Hepatocyte (in vitro differentiated cells): ENCODE measurements at regions not wholly inside any gene's neighbourhood (a gene's known extent, or its start where the extent isn't known, plus 50 kb on each side); places are given as distances from the start of the nearest gene placed in this dataset.

Experiments used
- EZH2 ChIP-seq: fragments of 200-600 bp; sonication (generic); IDR thresholded peaks from 2 replicates; pipeline ENCODE4 v1.6.1; 2016; ENCODE audit warnings: antibody characterized with exemption, mild to moderate bottlenecking, borderline replicate concordance
- EZH2phosphoT487 ChIP-seq: fragments of 200-600 bp; sonication (generic); IDR thresholded peaks from one replicate; pipeline ENCODE4 v1.6.1; 2018; ENCODE audit warnings: antibody characterized with exemption, mild to moderate bottlenecking, low read depth, moderate library complexity; ENCODE audit not compliant: unreplicated experiment, severe bottlenecking
- TF ChIP-seq, protein P1 (sequence below): fragments of 200-600 bp; sonication (generic); IDR thresholded peaks from 2 replicates; pipeline ENCODE4 v1.5.1; 2016; ENCODE audit warnings: antibody characterized with exemption, mild to moderate bottlenecking; ENCODE audit not compliant: poor library complexity

DNA sequence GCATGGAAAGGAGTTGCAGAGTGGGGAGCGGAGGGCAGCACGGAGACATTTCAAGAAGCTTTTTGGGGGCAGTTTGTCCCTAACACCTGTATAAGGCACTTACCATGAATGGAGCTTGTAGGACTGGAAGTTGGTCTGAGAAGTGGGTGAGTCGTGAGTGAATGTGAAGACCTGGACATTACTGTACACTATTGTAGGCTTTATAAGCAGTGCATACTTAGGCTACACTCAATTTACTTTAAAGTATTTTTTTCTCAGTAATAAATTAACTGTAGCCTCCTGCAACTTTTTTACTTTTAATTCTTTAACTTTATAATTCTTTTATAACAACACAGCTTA is 141.6 kb upstream of the ETV3 start:
- TF ChIP-seq, protein P1, sequence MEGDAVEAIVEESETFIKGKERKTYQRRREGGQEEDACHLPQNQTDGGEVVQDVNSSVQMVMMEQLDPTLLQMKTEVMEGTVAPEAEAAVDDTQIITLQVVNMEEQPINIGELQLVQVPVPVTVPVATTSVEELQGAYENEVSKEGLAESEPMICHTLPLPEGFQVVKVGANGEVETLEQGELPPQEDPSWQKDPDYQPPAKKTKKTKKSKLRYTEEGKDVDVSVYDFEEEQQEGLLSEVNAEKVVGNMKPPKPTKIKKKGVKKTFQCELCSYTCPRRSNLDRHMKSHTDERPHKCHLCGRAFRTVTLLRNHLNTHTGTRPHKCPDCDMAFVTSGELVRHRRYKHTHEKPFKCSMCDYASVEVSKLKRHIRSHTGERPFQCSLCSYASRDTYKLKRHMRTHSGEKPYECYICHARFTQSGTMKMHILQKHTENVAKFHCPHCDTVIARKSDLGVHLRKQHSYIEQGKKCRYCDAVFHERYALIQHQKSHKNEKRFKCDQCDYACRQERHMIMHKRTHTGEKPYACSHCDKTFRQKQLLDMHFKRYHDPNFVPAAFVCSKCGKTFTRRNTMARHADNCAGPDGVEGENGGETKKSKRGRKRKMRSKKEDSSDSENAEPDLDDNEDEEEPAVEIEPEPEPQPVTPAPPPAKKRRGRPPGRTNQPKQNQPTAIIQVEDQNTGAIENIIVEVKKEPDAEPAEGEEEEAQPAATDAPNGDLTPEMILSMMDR: no peak
- no peak for TF ChIP-seq EZH2
- TF ChIP-seq EZH2phosphoT487: no peak
